ENCODE measurements at regions not wholly inside any gene's neighbourhood (a gene's known extent, or its start where the extent isn't known, plus 50 kb on each side); places are given as distances from the start of the nearest gene placed in this dataset.
A peak's percentile ranks its signal among the peaks of the same experiment; 100 is the strongest.

DNA sequence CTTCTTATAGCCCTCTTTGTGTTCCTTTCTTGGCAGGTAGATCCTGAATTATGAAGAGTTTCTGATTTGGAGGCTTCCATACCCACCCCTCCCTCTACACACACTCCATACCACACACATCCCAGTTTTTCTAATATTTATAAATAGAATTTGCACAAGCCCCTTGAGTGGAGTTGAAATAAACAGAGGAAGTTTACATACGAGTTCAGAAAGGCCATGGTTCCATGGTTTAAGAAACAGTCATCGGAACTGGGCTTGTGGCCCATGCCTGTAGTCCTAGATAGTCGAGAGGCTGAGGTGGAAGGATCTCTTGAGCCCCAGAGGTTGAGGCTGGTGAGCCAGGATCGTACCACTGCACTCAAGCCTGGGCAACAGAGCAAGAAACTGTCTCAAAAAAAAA lies 62.7 kb upstream of the TANC1 start:
- no peak for DNase-seq

- DNase-seq = no peak
Measured at GRCh38 chr2:158907926-158908456, 60.4 kb upstream of the TANC1 start.

- peak in 1 of 2 experiments; percentile 48 for DNase-seq
Measured at GRCh38 chr2:158912112-158912511, 56.3 kb upstream of the TANC1 start.

- no peak for DNase-seq
Measured at GRCh38 chr2:158912765-158913164, 55.7 kb upstream of the TANC1 start.

DNA sequence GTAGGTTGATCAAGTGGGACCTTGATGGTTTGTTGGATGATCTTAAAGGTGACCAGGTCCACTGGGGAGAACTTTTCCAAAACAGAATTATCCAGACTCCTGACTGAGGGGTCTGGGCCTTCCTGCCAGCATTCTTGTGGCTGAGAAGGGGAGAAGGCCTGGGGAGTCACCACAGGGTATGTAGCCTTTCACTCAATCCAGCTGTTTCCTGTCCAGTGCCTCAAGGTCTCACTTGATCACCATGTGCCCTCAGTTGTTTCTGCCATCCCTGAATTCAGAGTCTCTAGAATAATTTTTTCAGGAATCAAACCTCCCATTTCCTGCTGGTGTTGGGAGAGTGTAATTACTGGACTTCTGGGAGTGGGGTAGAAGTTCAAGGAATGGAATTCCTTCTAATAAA lies 54.4 kb upstream of the TANC1 start:
- no peak for DNase-seq

- no peak for DNase-seq
Measured at GRCh38 chr2:158914731-158915130, 53.7 kb upstream of the TANC1 start.

DNA sequence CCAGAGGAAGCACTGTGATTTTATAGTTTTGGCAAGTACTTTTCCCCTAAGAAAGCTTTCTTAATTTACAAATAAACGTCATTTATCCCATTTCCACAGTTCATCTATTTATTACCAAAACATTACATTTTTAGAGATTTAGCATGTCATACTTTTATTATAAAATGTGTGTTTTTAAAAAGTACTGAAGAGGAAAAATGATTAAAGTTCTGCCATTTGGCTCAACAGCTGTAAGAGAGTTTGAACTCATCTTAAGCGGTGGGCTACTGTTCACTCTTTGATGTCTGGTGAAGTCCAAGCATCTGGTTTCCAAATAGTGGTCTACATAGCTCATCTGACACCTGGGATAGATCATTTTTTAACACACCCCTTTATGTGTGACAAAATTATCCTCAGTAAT lies 51.3 kb upstream of the TANC1 start:
- no peak for DNase-seq

DNA sequence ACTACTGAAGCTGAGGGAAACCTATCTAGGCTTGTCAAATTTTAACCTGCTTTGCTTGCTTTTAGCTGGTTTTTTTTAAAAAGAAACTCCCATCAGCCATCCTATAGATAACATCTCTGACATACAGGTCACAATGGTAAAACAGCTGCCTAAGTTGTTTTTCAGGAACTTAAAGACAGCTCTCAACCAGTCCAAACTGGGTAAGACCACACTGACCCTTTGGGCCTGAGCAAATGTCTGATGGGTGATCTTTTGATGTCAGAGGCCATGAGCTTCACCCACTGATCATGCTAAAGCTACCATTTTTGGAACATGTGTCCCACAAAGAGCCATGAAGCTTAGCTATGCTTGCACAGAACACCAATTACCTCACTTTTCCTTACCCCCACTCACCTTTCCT lies 50.0 kb upstream of the TANC1 start:
- no peak for DNase-seq
